NCI-H345 treated with DMSO at 0.1 percent for 48 hours (cell line): ENCODE measurements at regions not wholly inside any gene's neighbourhood (a gene's known extent, or its start where the extent isn't known, plus 50 kb on each side); places are given as distances from the start of the nearest gene placed in this dataset.

ENCODE experiments used
- DNase-seq: peaks from one replicate; lab custom pipeline; 2025; ENCODE audit not compliant: unreplicated experiment; lab: John Stamatoyannopoulos, UW

DNA sequence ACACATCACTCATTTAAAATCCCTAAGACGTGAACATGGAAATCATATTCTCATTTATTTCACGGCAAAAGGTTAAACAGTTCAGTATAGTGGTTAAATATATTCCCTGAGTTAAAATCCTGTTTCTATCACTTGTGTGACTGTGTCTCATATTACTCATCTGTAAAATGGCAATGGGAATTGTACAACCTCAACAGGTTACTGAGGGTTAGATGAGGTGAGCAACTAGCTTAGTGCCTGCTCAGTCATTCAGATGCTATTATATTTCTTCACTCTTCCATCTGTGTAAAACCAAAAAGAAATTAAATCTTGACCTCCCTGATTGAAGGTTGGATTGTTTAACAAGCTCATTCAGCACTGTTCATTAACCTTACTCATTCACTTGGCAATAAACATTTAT lies 212.4 kb upstream of the STK17B start:
- DNase-seq = no peak

GRCh38 chr2:196384729-196385128 lies 213.4 kb upstream of the STK17B start:
- no peak for DNase-seq

- no peak for DNase-seq
Observed at GRCh38 chr2:196389670-196390069, 218.3 kb upstream of the STK17B start.

DNA sequence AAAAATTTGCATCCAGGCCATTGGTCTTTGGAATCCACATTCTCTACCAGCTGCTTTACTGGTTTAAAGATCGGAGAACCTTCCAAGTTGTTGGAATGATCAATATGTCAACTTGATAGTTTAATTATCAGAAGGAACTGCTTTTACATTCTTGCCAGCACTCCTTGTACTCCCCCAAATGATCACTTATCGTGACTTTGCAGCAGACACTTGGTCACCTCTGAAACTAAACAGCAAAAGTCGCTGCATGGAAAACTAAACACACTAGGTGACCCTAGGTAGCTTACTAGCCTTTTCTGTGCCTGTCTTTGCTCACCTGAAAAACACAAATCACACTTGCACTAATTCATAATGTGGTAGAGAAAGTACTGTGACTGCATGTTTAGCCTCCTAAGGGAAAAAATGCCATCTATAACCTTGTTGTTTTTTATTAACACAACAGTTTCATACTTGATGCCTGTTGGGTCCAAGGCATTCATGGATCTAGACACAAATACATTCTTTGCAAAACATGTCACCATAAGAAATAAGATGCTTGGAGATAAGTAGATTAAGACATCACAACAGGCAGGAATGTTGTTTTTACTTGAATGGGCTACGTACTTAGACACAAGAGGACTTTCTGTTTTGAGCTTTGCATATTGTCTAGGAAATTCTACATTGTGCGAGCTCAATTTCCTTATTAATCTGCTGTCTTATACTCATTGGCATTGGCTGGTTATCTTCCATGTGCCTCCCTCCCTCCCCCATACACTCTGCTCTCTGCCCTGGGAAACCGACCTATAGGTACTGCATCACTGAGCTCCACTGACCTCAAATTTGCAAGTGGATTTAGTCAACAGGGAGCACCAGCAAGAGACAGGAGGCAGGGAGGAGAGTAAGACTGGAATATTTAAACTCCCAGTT lies 219.1 kb upstream of the STK17B start:
- DNase-seq = no peak

- DNase-seq = no peak
Observed at GRCh38 chr2:196391149-196391479, 219.7 kb upstream of the STK17B start.

GRCh38 chr2:196399096-196399495 lies 227.7 kb upstream of the STK17B start:
- no peak for DNase-seq

DNA sequence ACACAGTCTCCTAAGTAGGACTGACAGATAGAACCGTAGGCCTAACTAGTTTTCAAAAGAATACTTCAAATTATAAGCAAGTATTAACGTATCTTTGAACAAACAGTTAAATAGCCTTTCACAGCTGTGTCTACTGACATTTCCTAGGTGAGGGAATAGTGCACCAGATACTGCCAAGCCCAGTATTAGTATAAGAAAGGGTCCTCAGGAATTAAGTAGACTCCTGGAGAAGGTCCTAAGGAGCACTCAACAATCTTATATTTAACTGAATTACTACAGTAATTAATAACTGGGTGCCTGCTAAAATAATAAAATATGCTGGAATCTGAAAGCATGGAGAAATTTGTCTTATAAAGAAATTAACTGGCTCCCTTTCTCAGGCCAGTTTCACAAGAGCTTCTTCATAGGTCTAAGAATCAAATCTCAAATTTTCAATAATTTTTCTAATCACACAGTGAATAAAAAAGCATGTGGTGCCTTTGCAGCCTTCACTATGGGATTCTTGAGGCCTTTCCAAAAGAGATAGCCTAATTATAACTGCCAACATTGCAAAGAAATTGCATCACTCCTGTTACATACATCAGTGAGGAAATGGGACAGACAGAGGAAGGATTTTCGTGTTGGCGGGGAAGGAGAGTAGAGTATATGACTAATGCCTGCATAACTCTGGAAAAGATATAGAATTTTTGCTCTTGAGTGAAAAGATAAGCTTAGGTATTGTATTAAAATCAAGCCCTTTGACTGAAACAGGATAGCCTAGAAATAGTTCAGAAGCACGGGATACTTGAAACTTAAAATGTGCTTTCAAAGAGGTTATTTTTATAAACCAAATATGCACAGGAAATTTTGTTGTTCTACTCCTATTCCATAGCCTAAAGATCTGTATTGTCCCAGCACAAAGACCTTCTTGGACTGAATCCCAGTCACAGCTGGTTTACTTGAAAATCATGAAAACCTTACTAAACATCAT lies 228.6 kb upstream of the STK17B start:
- DNase-seq = no peak

GRCh38 chr2:196403471-196403870 lies 232.1 kb upstream of the STK17B start:
- no peak for DNase-seq

- no peak for DNase-seq
Observed at GRCh38 chr2:196404276-196404675, 232.9 kb upstream of the STK17B start.

DNA sequence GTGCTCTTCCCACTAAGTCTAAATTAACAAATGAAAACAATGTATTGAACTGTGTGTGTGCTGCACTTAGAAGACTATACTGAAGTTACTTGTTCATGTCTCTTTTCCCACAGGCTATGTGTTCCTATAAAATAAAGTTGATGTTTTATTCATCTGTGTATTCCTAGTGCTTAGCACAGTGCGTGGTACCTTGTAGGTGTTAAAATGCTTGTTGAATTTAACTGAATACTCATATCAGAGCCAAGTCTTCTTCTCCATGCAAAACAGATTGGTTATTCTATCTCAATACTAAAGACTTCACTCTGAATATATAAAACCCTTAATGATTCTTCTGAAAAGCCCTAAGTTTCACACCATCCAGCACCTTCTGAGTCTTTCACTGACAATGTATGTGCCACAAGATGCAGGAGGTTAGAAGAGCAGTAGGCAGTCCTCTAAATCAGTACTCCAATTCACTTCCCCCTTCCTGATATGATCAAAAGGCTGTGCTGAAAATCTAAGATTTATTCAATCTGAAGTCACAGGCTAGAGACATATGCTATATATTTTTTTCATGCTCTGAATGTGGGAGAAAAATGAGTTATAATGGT lies 231.7 kb upstream of the CCDC150 start:
- no peak for DNase-seq

DNA sequence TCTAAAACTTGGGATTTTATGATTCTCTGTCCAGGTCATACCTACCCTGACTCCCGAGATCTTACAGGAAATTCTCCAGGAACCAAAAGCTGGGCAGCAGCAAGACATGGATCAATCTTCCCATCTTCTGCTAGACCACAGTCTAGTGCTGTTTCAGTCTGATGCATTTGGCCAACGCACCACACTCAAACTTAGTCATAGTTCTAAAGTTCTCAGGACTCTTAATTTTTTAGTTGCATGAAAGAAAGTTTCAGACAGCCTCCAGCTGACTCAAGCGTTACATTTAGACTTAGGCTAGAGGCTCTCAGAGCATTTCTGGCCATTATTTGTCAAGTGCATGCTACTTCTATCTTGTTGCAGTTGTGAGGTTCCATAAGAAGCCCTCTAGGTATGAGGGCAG lies 230.1 kb upstream of the CCDC150 start:
- DNase-seq = no peak

DNA sequence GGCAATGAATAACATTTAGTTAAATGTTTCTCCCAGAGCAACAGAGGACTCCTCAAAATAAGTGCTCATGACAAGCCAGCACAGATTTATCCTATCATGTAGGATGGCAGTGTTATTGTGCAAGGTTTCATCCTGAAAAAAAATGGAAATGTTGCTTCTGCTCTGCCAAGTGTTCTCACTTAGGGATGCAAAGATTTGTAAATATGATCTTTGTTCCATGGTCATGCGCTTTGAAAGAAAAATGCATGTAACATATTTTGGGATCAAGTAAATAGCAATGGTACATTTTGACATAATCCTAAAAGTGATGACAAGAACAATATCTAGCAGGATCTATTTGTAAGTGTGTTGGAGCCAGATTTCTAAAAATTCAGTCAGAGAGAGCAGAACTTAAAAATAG lies 229.5 kb upstream of the CCDC150 start:
- DNase-seq = no peak

GRCh38 chr2:196413821-196414274 lies 225.7 kb upstream of the CCDC150 start:
- no peak for DNase-seq

GRCh38 chr2:196415384-196415783 lies 224.1 kb upstream of the CCDC150 start:
- no peak for DNase-seq

GRCh38 chr2:196420143-196420542 lies 219.4 kb upstream of the CCDC150 start:
- no peak for DNase-seq

DNA sequence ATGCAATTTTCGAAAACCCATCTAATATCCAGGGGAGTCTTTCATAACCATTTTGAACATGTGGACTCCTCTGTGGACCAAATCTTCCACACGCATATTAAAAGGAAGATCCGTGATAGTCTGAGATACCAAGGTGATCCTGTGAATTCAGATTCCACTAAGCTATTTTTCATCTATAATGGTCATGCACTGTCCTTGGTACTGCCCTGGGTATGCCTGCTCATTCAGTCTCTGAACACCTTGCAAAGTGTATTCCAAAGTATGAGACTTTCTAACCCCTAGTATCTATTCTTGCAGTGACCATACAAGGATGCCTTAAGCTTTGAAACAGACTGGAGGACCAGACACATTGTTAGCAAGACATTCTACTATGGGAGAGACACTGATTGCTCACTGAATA lies 217.6 kb upstream of the CCDC150 start:
- no peak for DNase-seq

DNA sequence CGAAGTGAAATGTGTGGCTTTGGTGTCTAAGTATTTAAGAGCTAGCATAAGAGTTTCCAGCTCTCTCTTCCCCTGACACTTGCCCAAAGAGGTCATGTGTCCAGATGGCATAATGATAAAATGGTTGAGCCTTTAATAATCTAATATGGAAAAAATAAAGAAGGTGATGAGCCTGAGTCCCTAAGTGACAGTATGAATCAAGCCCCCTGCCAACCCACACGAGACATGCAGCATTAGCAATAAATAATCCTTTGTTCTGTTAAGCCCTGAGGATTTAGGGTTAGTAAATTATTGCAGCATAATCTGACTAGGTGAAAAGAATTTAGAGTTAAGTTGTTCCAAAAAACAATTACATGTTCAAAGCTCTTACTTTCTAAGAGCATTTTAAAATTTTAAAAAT lies 217.2 kb upstream of the CCDC150 start:
- DNase-seq = no peak

- DNase-seq = no peak
Observed at GRCh38 chr2:196426122-196426521, 213.4 kb upstream of the CCDC150 start.

- no peak for DNase-seq
Observed at GRCh38 chr2:196427986-196428634, 211.4 kb upstream of the CCDC150 start.

DNA sequence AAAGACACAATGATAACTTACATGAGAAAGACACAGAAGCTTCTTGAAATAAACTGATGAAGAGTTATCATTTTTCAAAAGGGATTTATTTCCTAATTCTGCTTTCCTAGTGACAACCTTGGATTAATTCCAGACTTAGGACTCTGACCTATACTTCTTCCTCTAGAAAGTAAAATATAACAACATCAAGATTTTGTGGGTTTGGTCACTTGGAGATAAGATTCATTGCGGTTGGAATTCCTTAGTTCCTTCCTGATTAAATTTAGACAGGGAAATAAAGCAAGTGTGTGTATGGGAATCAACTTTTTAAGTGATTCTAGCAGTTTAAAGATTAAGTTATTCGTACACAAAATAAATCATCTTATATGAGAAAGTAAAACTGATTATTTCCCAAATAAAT lies 208.4 kb upstream of the CCDC150 start:
- DNase-seq = no peak

DNA sequence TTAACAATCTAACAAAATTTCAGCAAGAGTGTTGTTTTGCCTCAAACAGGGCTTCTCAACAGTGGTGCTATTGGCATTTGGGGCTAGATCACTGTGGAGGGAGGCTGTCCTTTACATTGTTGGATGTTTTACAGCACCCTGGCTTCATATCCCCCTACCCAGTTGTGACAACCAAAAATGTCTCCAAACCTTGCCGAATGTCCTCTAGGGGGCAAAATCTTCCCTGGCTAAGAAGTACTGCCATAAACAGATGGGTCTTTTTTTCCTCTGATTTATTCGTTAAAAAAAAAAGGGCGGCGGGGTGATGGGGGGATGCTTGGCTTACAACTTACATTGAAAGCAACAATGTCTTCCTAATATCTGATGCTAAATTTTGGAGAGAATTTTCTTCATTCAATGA lies 207.6 kb upstream of the CCDC150 start:
- no peak for DNase-seq
